GM12878 (cell line): ENCODE measurements at regions not wholly inside any gene's neighbourhood (a gene's known extent, or its start where the extent isn't known, plus 50 kb on each side); places are given as distances from the start of the nearest gene placed in this dataset.

ENCODE experiments used
- ATAC-seq: fragments of 200-7000 bp; cut with Tn5 transposase; 3 replicates; pipeline ENCODE4 v1.9.1; 2020; ENCODE audit warnings: mild to moderate bottlenecking, moderate library complexity
- BruUV-seq: library from RNA; stranded (reverse); fragments of 400-500 nt; replicated peaks from 2 replicates; lab custom pipeline; 2021; lab: Mats Ljungman, UMichigan
- CTCF ChIA-PET: fragments of 300-600 bp; sonication (Branson Sonifier 250); formaldehyde crosslinking; extraction: SDS; loops from one replicate; lab custom pipeline; 2021; ENCODE audit warnings: inconsistent platforms; lab: Yijun Ruan, JAX
- POLR2A ChIA-PET: fragments of 350-600 bp; formaldehyde crosslinking; extraction: SDS; loops from one replicate; lab custom pipeline; 2021; ENCODE audit warnings: inconsistent platforms; lab: Charles Lee
- RAD21 ChIA-PET: fragments of 300-600 bp; sonication (Branson Sonifier 250); formaldehyde crosslinking; loops from one replicate; lab custom pipeline; 2023; ENCODE audit warnings: antibody characterized with exemption; ENCODE audit not compliant: unreplicated experiment; lab: Charles Lee
- SMC1A ChIA-PET: fragments of 300-600 bp; sonication (Branson Sonifier 250); formaldehyde crosslinking; loops from one replicate; lab custom pipeline; 2023; ENCODE audit not compliant: unreplicated experiment, uncharacterized antibody; lab: Charles Lee
- DNase-seq: peaks from one replicate; pipeline ENCODE4 v3.0.0-alpha.2; 2011; ENCODE audit warnings: low read depth, low spot score
- FAIRE-seq: peaks from 3 replicates; lab custom pipeline; 2011; peaks lifted over from hg19 to GRCh38; lab: Jason Lieb, UNC
- H2AFZ ChIP-seq: 2 replicates; pipeline ENCODE4 v1.6.0; 2011; ENCODE audit warnings: low read depth, low read length, control low read depth; ENCODE audit not compliant: control insufficient read depth
- H3K27ac ChIP-seq: 2 replicates; pipeline ENCODE4 v1.5.1; 2011; ENCODE audit warnings: control low read depth; ENCODE audit not compliant: control insufficient read depth, insufficient read depth
- H3K27me3 ChIP-seq, 2 experiments: replicated peaks in 1 of 2; 2 replicates each; pipeline versions ENCODE4 v1.6.0 to v1.6.1; 2011; ENCODE audit warnings: low read length in 1 of 2; ENCODE audit not compliant: control insufficient read depth in 2 of 2, insufficient read depth in 2 of 2
- H3K36me3 ChIP-seq, 2 experiments: 2 replicates each; pipeline ENCODE4 v1.5.1; 2011; ENCODE audit warnings: low read length in 1 of 2; ENCODE audit not compliant: control insufficient read depth in 2 of 2, insufficient read depth in 2 of 2
- H3K4me1 ChIP-seq: 2 replicates; pipeline ENCODE4 v1.6.1; 2011; ENCODE audit warnings: mild to moderate bottlenecking, low read length, moderate library complexity, mixed read lengths; ENCODE audit not compliant: control insufficient read depth, insufficient read depth
- H3K4me2 ChIP-seq: 2 replicates; pipeline ENCODE4 v1.6.0; 2011; ENCODE audit warnings: control low read depth; ENCODE audit not compliant: control insufficient read depth, insufficient read depth
- H3K4me3 ChIP-seq: fragments of 200-600 bp; sonication (generic); 2 replicates; pipeline ENCODE4 v1.5.1; 2016
- H3K79me2 ChIP-seq: 2 replicates; pipeline ENCODE4 v1.6.0; 2011; ENCODE audit warnings: low read length; ENCODE audit not compliant: control insufficient read depth, insufficient read depth
- H3K9ac ChIP-seq: 2 replicates; pipeline ENCODE4 v1.8.0; 2011; ENCODE audit warnings: low read length, control low read depth, mixed read lengths; ENCODE audit not compliant: control insufficient read depth, insufficient read depth
- H3K9me3 ChIP-seq: replicated peaks from 3 replicates; pipeline ENCODE4 v1.5.1; 2011; ENCODE audit warnings: mild to moderate bottlenecking, low read length; ENCODE audit not compliant: control insufficient read depth, insufficient read depth
- H4K20me1 ChIP-seq: 2 replicates; pipeline ENCODE4 v1.6.0; 2011; ENCODE audit not compliant: control insufficient read depth, insufficient read depth
- BACH1 ChIP-seq: fragments of 450-650 bp; IDR thresholded peaks from 2 replicates; pipeline ENCODE4 v1.6.1; 2017; ENCODE audit warnings: mild to moderate bottlenecking, borderline replicate concordance
- BCL3 ChIP-seq: IDR thresholded peaks from 2 replicates; pipeline ENCODE4 v1.6.1; 2011; ENCODE audit warnings: borderline replicate concordance, low read depth, mild to moderate bottlenecking, moderate library complexity, low read length; ENCODE audit not compliant: insufficient read depth, poor library complexity, severe bottlenecking
- CREM ChIP-seq: IDR thresholded peaks from 2 replicates; pipeline ENCODE4 v1.6.1; 2014; ENCODE audit warnings: antibody characterized with exemption, low read depth
- FOXK2 ChIP-seq: fragments of 450-650 bp; IDR thresholded peaks from 2 replicates; pipeline ENCODE4 v1.6.1; 2017; ENCODE audit warnings: mild to moderate bottlenecking, moderate library complexity
- GATAD2B ChIP-seq: fragments of 450-650 bp; conservative IDR thresholded peaks from 2 replicates; pipeline ENCODE4 v1.6.1; 2017; ENCODE audit warnings: low read depth, mild to moderate bottlenecking, moderate library complexity
- MXI1 ChIP-seq: fragments of 150-350 bp; IDR thresholded peaks from 2 replicates; pipeline ENCODE4 v1.6.1; 2011; ENCODE audit warnings: low read depth, mild to moderate bottlenecking, inconsistent platforms, low read length, improper control_type of control experiment
- SMARCA5 ChIP-seq: fragments of 450-650 bp; IDR thresholded peaks from 2 replicates; pipeline ENCODE4 v1.6.1; 2017; ENCODE audit warnings: mild to moderate bottlenecking
- ZSCAN29 ChIP-seq: fragments of 450-650 bp; IDR thresholded peaks from 2 replicates; pipeline ENCODE4 v1.6.1; 2017; ENCODE audit warnings: mild to moderate bottlenecking, moderate library complexity
- WGBS: methylation state at CpG from one replicate; pipeline ENCODE4 v1.1.6; 2016; ENCODE audit warnings: low lambda C conversion rate; ENCODE audit not compliant: insufficient replicate concordance, insufficient coverage; ENCODE audit errors: missing lambda C conversion rate; 5-methylcytosine and 5-hydroxymethylcytosine counted together
- in situ Hi-C: fragments of 300-500 bp; cut with MboI; formaldehyde crosslinking; loops from 9 replicates; pipeline ENCODE4 v1.14.3; 2018; ENCODE audit warnings: mixed read lengths
- intact Hi-C: fragments of 100-400 bp; cut with micrococcal nuclease; formaldehyde crosslinking; loops from one replicate; pipeline ENCODE4 v1.14.2; 2022; ENCODE audit not compliant: unreplicated experiment
- TF ChIP-seq, protein P1 (sequence below): IDR thresholded peaks from 2 replicates; pipeline ENCODE4 v1.6.1; 2011; ENCODE audit warnings: borderline replicate concordance, low read depth, mild to moderate bottlenecking, moderate library complexity, mixed read lengths, low read length; ENCODE audit not compliant: insufficient read depth; ENCODE audit errors: extremely low read length
- TF ChIP-seq, protein P2 (sequence below): IDR thresholded peaks from 2 replicates; pipeline ENCODE4 v1.6.1; 2012; ENCODE audit warnings: low read depth, low read length, improper control_type of control experiment
- TF ChIP-seq, protein P3 (sequence below): fragments of 450-650 bp; IDR thresholded peaks from 2 replicates; pipeline ENCODE4 v1.6.1; 2017; ENCODE audit warnings: low read depth, mild to moderate bottlenecking, moderate library complexity

- TF ChIP-seq, protein P1, sequence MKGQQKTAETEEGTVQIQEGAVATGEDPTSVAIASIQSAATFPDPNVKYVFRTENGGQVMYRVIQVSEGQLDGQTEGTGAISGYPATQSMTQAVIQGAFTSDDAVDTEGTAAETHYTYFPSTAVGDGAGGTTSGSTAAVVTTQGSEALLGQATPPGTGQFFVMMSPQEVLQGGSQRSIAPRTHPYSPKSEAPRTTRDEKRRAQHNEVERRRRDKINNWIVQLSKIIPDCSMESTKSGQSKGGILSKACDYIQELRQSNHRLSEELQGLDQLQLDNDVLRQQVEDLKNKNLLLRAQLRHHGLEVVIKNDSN, result no peak
- TF ChIP-seq MXI1 (no peak), BCL3 (no peak)
- TF ChIP-seq, all 136 proteins: peak for 0
Measured at GRCh38 chr1:8142955-8143629, 117.0 kb upstream of the ERRFI1 start (continued).

DNA sequence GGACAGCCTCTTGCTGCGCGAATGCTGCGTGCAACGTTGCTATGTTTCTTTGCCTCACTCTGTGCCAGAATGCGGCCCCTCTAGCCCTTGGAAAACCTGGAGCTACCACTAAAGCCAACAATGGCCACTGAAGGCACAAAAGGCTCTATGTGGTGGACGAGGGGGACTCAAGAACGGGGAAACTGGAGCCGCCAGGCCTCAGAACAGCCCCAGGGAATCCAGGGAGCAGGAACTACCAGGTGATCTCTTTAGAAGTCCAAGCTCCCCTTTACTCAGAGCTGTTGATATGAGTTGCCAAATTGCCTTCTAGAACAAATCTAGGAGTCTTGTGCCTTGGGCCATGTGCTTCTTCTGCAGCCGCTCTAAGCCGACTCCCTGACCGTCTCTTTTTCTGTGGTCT, 113.8 kb upstream of the ERRFI1 start:
- intact Hi-C loops, result no loop called here
- no peak overlapping the region for H3K27ac ChIP-seq
- no peaks in the 10 kb centered on the region; the same call in 2 of the 3 replicates for H3K9me3 ChIP-seq
- no peak overlapping the region for H3K4me3 ChIP-seq
- H3K9ac ChIP-seq, result no peak overlapping the region
- TF ChIP-seq ZSCAN29, result no peak
- no peak for TF ChIP-seq SMARCA5
- no peak for TF ChIP-seq GATAD2B
- TF ChIP-seq, protein P2, sequence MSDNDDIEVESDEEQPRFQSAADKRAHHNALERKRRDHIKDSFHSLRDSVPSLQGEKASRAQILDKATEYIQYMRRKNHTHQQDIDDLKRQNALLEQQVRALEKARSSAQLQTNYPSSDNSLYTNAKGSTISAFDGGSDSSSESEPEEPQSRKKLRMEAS, result no peak
- no peak for TF ChIP-seq FOXK2
- TF ChIP-seq, protein P3, sequence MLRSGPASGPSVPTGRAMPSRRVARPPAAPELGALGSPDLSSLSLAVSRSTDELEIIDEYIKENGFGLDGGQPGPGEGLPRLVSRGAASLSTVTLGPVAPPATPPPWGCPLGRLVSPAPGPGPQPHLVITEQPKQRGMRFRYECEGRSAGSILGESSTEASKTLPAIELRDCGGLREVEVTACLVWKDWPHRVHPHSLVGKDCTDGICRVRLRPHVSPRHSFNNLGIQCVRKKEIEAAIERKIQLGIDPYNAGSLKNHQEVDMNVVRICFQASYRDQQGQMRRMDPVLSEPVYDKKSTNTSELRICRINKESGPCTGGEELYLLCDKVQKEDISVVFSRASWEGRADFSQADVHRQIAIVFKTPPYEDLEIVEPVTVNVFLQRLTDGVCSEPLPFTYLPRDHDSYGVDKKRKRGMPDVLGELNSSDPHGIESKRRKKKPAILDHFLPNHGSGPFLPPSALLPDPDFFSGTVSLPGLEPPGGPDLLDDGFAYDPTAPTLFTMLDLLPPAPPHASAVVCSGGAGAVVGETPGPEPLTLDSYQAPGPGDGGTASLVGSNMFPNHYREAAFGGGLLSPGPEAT, result no peak
- no peak for TF ChIP-seq BACH1
- TF ChIP-seq CREM, result no peak
- H3K79me2 ChIP-seq, result no peaks in the 10 kb centered on the region
- ChIA-PET POLR2A (no interaction called here), RAD21 (interaction anchor here (0.6 kb wide), 1 partner anchor 101 kb away, joined by 3 read pairs; no protein-coding TSS in a partner anchor), SMC1A (no interaction called here), CTCF (no interaction called here)
- DNase-seq (no peak), ATAC-seq (no peak), FAIRE-seq (no peak)
- H3K36me3 ChIP-seq, result no peaks in the 10 kb centered on the region
- in situ Hi-C loops, result no loop called here
- no peaks in the 10 kb centered on the region for H3K27me3 ChIP-seq
- 92% methylated on average over 11 of the region's 11 CpGs for WGBS
- no TSS peak for BruUV-seq
- H2AFZ ChIP-seq, result no peak overlapping the region
- H4K20me1 ChIP-seq, result no peaks in the 10 kb centered on the region
- H3K4me1 ChIP-seq, result no peaks in the 10 kb centered on the region
- H3K4me2 ChIP-seq, result no peak overlapping the region
